Activated T-cell treated with anti-CD3 and anti-CD28 coated beads, Interleukin-2, amount 50 U/mL, for 48 hours (primary cell): ENCODE measurements at regions not wholly inside any gene's neighbourhood (a gene's known extent, or its start where the extent isn't known, plus 50 kb on each side); places are given as distances from the start of the nearest gene placed in this dataset.

Experiments
- DNase-seq, 2 experiments: peaks; one replicate each; pipeline ENCODE4 v3.0.0-alpha.2; 2020

- DNase-seq, result no peak
Observed at GRCh38 chr10:60728056-60728455, 50.2 kb upstream of the CDK1 start.

- DNase-seq, result no peak
Observed at GRCh38 chr10:60726257-60726656, 52.0 kb upstream of the CDK1 start.

DNA sequence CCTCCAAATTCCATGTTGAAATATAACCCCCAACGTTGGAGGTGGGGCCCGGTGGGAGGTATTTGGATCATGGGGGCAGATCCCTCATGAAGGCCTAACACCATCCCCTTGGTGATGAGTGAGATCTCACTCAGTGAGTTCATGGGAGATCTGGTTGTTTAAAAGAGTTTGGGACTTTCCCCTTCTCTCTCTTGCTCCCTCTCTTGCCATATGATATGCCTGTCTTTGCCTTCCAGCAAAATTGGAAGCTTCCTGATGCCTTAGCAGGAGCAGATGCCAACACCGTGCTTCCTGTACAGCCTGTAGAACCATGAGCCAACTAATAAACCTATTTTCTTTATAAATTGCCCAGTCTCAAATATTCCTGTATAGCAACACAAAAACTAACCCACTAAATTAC is 55.7 kb upstream of the CDK1 start:
- DNase-seq, result no peak

DNA sequence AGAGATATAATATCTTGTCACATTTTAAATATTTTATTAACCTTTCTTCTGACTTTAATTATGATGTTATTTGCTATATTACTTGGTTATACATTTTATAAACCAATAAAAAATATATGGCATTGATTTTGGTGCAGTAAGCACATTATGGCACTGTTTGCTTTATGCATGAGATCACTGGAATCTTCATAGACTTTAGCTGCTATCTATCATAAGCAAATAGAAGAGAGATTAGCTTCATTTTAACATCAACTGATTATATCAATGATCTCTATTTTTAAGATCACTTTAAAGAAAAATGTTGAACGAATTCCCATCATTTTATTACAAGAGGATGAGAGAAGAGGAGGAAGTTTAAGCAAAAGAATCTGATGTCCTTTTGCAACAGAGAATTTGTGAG is 58.6 kb upstream of the CDK1 start:
- DNase-seq, result no peak

DNA sequence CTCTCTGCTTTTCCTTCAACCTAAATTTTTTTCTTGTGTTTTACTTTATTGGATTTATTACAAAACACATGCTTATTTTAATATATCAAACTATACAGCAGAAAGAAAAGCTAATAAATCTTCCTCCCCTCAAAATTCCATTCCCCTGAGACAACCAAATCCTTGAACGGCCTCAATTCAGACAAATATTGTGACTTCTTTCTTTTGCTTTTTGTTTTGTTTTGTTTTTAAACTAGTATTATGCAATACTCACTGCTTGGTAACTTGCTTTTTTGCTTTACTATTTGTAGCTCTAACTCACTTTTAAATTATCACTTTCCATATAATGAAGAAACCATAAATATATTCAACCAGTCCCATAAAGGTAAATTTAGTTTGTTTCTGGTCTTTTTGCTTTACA is 59.4 kb upstream of the CDK1 start:
- no peak for DNase-seq

GRCh38 chr10:60717852-60718251 is 60.4 kb upstream of the CDK1 start:
- DNase-seq, result no peak

GRCh38 chr10:60714233-60714632 is 64.0 kb upstream of the CDK1 start:
- no peak for DNase-seq

GRCh38 chr10:60711496-60711895 is 66.8 kb upstream of the CDK1 start:
- DNase-seq, result no peak

- DNase-seq, result no peak
Observed at GRCh38 chr10:60710041-60710440, 68.2 kb upstream of the CDK1 start.

DNA sequence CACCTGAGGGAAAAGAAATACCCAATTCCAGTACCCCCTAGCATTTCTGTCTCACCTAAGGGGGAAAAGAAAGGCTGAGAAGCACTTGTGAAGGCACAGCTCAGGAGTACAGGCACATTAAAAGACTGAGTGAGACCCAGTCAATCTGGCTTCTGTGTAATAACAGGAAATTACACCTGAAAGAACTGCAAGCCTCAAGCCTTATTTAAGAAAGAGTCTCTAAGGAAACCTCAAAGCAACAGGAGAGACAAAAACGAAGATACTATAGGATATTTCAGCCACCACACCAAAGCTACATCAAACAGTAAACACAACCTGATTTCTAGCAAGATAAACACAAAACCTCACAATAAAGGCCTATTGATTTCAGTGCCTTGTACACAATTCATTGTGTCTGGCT is 69.6 kb upstream of the CDK1 start:
- DNase-seq, result no peak

- no peak for DNase-seq
Observed at GRCh38 chr10:60707841-60708240, 70.4 kb upstream of the CDK1 start.

DNA sequence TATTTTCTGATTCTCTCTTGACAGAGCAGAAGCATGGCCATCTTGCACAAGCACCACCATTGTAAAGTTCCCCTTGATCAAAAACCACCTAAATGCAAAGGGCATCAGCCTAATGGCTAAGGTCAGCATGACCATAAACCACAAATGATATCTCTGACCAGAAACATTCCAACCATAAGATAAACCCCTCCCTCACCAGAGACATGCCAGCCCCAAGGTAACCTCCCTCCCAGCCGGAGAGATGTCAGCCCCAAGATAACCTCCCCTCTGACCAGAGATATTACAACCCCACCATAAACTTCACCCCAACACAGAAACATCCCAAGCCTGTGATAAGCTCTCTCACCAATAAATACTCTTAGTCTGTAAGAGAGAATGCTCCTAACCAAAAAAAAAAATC is 72.1 kb upstream of the CDK1 start:
- DNase-seq, result no peak

DNA sequence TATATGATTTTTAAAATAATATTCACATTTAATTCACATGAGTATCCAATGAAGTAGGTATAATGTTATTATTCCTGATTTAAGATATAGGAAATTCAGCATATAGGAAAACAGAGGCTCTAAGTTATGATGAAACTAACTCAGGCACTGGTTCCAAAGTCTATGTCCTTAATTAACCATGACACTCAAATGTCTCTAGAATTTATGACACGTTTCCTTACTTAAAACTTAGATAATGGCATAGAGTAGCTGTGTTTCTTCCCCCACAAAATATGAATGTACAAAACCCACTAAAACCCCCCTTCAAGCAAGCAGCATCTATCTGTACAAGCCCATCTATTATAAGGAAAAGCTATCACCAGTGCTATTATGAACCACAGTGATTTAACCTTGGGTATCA is 72.9 kb upstream of the CDK1 start:
- DNase-seq, result no peak

DNA sequence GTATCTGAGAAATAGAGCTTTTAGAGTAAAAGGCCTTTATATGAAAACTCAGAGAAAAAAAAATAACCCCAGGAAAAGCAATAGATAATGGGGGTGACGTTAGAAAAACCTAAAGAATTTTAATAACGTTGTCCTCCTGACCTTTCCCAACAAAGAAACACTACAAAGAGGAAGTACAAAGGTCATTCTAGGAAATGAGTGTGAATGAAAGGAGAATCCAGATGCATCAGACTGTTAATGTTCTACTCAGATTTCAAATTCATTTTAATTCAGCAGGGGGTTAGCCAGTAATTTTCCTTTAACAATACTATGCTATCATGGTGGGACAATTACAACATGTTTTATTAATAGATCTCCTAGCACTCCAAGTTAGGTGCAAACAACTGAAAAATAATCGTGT is 73.8 kb upstream of the CDK1 start:
- DNase-seq, result no peak

DNA sequence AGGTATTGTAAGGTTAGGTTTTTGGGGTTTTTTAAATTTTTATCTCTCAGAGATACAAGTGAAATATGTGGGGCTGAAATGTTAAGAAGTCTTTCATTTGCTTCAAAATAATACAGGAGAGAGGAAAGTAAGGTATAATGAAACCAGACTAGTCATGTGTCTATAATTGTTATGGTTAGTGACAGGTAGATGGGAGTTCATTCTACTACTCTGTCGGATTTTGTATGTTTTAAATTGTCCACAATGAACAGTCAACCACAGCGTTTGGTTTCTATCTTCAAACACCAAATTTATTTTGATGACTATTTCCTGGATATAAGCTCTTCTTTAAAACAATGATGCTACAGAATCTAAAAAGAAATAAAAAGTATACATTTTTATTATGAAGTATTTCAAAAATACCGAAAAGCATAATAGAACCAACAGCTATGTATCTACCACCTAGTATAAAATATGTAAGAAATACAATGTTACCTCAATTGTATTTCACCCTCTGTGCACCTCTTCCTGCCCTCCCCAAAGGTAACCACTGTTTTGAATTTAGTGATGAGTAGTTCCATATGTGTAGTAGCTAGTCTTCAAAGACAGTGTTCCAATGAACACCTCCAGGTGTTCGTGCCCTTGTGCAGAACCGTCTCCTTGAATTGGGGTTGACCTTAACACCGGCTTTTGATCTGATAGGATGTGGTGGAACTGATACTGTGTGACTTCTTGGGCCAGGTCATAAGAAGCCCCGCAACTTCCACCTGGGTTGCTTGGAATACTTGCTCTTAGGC is 74.8 kb upstream of the CDK1 start:
- DNase-seq, result no peak

DNA sequence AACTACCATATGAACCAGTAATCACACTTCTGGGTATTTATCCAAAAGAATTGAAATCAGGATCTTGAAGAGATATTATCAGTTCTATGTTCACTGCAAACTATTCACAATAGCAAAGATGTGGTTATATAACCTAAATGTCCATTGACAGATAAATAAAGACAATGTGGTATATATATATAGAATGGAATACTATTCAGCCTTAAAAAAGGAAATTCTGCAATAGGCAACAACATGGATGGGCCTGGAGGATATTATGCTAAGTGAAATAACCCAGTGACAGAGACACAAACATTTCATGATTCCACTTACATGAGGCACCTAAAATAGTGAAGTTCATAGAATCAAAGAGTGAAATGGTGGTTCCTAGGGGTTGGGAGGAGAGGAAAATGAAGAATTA is 90.6 kb upstream of the CDK1 start:
- DNase-seq, result no peak

GRCh38 chr10:60684091-60684490 is 94.2 kb upstream of the CDK1 start:
- DNase-seq, result no peak

- no peak for DNase-seq
Observed at GRCh38 chr10:60681103-60681502, 97.2 kb upstream of the CDK1 start.

DNA sequence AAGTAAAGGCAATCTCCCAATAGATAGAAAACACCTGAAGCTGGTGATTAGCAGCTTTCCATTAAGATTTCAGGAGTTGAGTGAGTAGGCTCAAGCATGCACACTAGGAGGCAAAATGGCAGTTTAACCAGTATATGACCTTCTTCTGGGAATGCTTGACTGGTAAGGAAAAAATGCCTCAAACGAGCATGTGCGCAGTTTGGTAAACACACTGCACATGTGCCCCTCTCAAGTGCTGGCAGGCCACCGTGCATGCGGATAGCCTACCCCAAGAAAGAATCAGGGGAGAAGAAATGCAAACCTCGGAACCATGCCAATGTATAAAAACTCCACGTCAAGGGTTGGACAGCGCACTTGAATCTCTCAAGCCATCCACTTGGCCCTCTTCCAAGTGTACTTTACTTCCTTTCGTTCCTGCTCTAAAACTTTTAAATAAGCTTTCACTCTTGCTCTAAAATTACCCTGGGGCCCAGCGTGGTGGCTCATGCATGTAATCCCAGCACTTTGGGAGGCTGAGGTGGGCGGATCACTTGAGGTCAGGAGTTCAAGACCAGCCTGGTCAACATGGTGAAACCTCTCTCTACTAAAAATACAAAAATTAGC is 98.8 kb upstream of the CDK1 start:
- DNase-seq, result no peak

DNA sequence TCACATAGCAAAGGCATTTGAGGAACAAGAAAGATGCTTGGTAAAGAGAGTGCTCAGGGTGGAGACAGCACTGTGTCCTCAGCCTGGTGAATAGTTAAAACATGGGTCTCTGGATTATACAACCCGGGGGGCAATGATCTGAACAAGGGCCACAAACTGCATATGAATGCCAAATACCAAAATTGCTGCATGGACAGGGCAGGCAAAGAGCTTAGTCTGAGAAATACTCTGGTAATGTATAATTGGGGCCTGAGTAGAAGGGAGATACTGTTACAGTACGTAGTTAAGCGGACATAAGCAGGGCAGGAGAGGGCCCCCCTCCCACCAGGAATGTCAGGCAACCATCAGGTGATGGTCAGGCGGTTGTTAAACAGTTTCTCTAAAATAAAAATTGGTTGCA is 99.3 kb upstream of the CDK1 start:
- DNase-seq, result no peak

GRCh38 chr10:60677531-60678129 is 100.6 kb upstream of the CDK1 start:
- no peak for DNase-seq

DNA sequence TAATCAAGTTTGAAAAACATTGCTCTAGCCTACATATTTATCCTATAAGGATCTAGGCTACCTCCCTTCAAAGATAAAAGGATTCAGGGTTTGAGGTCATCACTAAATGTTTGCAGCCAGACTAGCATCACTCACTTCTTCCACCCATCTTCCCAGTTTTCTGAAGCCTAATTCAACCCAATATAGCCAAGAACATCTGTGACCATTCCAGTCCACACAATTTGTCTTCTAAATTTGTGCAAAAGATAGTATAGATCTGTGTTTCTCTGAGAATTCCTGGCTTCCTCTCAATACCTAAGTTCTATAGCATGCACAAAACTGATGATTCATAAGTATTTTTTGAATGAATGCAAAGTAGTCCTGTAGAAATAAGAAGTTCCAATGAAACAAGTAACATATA is 103.0 kb upstream of the CDK1 start:
- DNase-seq, result no peak

GRCh38 chr10:60669501-60669900 is 108.8 kb upstream of the CDK1 start:
- no peak for DNase-seq

DNA sequence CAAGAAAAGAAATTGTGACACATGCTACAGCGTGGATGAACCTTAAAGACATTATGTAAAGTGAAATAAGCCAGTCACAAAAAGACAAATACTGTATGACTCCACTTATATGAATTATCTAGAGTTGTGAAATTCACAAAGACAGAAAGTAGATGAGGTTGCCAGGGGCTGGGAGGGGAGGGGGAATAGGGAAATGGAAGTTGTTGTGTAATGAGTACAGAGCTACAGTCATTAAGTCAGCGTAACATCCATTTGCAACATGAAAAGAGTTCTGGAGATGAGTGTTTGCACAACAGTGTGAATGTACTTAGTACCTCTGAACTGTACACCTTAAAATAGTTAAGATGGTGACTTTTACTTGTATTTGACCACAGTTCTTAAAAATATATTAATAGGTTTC is 112.1 kb upstream of the CDK1 start:
- no peak for DNase-seq

GRCh38 chr10:60664859-60665258 is 113.4 kb upstream of the CDK1 start:
- no peak for DNase-seq
